ENCODE measurements at regions not wholly inside any gene's neighbourhood (a gene's known extent, or its start where the extent isn't known, plus 50 kb on each side); places are given as distances from the start of the nearest gene placed in this dataset.

DNA sequence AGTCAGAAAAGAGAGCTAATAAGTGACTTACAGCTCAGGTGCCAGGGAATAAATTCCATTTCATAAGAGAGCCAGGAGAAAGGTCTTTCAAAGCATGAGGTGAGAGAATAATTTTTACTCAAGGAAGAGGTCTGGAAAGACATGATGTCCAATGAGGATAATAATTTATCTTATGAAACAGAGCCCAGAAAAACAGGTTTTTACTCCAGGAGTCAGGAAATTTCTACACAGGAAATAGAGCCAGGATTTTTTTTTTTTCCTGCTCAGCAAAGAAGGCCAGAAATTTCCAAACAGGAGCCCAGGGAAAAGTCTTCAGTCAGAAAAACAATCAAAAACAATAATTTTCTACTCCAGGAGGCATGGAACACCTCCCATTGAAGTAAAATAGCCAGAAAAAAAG lies 1185.7 kb upstream of the TSPY4 start:
- DNase-seq (ENCODE audit: low read depth) = no peak
- TF ChIP-seq, protein P1, sequence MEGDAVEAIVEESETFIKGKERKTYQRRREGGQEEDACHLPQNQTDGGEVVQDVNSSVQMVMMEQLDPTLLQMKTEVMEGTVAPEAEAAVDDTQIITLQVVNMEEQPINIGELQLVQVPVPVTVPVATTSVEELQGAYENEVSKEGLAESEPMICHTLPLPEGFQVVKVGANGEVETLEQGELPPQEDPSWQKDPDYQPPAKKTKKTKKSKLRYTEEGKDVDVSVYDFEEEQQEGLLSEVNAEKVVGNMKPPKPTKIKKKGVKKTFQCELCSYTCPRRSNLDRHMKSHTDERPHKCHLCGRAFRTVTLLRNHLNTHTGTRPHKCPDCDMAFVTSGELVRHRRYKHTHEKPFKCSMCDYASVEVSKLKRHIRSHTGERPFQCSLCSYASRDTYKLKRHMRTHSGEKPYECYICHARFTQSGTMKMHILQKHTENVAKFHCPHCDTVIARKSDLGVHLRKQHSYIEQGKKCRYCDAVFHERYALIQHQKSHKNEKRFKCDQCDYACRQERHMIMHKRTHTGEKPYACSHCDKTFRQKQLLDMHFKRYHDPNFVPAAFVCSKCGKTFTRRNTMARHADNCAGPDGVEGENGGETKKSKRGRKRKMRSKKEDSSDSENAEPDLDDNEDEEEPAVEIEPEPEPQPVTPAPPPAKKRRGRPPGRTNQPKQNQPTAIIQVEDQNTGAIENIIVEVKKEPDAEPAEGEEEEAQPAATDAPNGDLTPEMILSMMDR (conservative IDR thresholded peaks at IDR 0.05; ENCODE audit: low read depth, low read length) = no peak
- no peak overlapping the region for H3K4me3 ChIP-seq (ENCODE audit: low read depth, low read length)

DNA sequence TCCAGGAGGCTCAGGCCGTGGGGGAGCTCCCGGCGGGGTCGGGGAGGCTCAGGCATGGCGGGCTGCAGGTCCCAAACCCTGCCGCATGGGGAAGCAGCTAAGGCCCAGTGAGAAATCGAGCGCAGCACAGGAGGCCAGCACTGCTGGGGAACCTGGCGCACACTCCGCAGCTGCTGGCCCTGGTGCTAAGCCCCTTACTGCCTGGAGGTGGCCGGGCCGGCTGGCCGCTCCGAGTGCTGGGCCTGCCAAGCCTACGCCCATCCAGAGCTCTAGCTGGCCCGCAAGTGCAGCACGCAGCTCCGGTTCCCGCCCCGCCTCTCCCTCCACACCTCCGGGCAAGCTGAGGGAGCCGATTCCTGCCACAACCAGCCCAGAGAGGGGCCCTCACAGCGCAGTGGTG lies 1208.7 kb upstream of the TSPY4 start:
- no peak for DNase-seq (ENCODE audit: low read depth)
- no peak overlapping the region for H3K4me3 ChIP-seq (ENCODE audit: low read depth, low read length)
- TF ChIP-seq, protein P1 (conservative IDR thresholded peaks at IDR 0.05; ENCODE audit: low read depth, low read length) = no peak

DNA sequence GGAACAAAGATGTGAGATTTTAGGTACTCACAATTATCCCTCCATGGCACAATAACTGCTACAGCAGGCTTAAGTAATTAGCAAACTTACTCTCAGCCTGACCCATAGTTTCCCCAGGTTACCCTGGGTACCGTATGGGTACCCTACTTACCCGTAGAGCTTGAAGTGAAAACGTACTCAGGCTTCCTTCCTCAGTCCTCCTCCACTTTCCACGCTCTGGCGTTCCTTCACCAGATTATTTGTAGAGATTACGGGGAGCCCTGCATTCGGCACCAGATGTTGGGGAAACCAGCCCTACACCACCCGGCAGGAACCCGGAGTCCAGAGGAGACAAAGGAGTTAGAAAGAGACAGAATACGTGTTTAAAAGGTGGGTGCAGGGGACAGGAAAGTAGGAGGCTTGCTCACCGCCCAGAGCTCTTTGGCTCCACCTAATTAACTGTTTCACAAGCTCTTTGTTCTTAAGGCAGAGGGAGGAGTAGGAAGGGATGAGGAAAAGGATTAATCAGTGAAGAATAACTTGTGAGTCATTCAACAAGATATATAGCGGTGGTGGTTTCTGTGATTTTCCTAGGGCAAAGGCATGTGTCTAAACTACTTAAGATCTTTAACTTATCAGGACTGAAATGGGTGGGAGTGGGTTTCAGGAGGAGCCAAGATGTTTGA lies 1211.2 kb upstream of the TSPY4 start:
- no peak for DNase-seq (ENCODE audit: low read depth)
- TF ChIP-seq, protein P1 (conservative IDR thresholded peaks at IDR 0.05; ENCODE audit: low read depth, low read length) = no peak
- H3K4me3 ChIP-seq (ENCODE audit: low read depth, low read length) = no peak overlapping the region

DNA sequence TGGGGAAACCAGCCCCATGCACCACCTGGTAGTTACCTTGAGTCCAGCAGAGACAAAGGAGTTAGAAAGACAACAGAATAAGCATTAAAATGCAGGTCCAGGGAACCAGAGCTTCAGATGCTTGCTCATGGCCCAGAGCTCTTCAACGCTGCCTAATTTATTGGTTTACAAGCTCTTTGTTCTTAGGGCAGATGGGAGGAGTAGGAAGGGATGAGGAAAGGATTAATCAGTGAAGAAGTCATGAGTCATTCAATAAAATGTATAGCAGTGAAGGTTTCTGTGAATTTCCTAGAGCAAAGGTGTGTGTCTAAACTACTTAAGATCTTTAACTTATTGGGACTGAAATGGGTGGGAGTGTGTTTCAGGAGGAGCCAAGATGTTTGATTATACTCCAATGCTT lies 1210.3 kb upstream of the AMELY start:
- no peak overlapping the region for H3K4me3 ChIP-seq (ENCODE audit: low read depth, low read length)
- no peak for DNase-seq (ENCODE audit: low read depth)
- TF ChIP-seq, protein P1 (conservative IDR thresholded peaks at IDR 0.05; ENCODE audit: low read depth, low read length) = no peak

DNA sequence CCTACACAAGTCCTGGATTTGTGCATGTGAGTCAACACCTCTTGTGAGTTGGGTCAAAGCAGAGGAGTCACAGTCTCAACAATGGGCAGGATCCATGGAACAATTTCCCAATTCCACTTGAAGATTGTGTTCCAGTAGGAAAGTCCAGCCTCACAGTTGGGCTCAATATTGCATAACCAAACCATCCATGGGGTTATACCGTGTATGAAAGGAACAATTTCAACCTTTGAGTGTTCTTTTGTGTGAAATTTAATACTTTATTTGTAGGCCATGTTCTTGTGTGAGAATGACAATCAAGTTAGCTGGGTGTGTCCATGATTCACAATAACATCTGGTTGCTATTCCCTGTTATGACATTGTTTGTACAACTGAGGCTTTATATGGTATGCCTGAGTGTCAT lies 1182.9 kb upstream of the AMELY start:
- TF ChIP-seq, protein P1 (conservative IDR thresholded peaks at IDR 0.05; ENCODE audit: low read depth, low read length) = no peak
- DNase-seq (ENCODE audit: low read depth) = no peak

DNA sequence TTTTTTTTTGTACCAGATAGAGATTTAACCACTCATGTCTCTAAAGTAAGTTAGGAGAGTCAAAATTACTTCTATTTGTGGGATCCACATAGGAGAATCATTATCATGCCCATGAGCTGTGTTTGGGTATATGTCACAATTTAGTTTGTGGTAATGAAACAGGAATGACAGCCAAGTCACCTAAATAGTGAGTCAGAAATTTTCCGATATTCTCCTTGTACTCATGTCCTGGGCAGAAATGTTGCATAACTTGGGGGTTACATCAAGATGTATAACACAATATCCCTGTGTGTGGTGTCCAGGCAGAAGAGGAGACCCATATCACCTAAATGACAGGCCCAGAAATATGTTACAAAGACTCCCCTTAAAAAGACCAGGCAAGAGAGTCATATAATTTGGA lies 1181.4 kb upstream of the AMELY start:
- H3K4me3 ChIP-seq (ENCODE audit: low read depth, low read length) = no peak overlapping the region
- DNase-seq (ENCODE audit: low read depth) = no peak
- TF ChIP-seq, protein P1 (conservative IDR thresholded peaks at IDR 0.05; ENCODE audit: low read depth, low read length) = no peak

More for the DNA sequence above, 1182.9 kb upstream of the AMELY start:
- no peak overlapping the region for H3K4me3 ChIP-seq (ENCODE audit: low read depth, low read length)

DNA sequence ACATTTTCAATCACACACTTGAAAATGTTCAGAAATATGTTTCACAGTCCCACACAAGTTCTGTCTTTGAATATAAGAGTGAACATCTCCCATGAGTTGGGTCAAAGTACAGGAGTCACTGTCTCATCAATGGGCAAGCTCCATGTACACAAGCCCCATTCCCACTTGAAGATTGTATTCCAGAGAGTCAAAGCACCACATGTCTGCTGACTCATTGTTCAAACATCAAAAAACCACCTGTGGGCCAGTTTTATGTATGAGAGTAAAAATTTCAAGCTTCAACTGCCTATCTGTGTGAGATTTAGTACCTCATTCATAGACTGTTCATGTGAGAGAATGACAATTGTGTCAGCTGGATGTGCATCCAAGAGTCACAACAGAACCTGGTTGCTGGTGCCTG lies 1174.4 kb upstream of the AMELY start:
- no peak for DNase-seq (ENCODE audit: low read depth)
- TF ChIP-seq, protein P1 (conservative IDR thresholded peaks at IDR 0.05; ENCODE audit: low read depth, low read length) = no peak
- no peak overlapping the region for H3K4me3 ChIP-seq (ENCODE audit: low read depth, low read length)
